ENCODE measurements at regions not wholly inside any gene's neighbourhood (a gene's known extent, or its start where the extent isn't known, plus 50 kb on each side); places are given as distances from the start of the nearest gene placed in this dataset.

GRCh38 chr3:99472385-99472784 is 166.0 kb upstream of the COL8A1 start:
- no peak for DNase-seq (ENCODE audit: insufficient read length, low spot score)
- no peak for FAIRE-seq
- TF ChIP-seq POLR2A (IDR thresholded peaks at IDR 0.05; ENCODE audit: low read depth, low read length) = no peak

DNA sequence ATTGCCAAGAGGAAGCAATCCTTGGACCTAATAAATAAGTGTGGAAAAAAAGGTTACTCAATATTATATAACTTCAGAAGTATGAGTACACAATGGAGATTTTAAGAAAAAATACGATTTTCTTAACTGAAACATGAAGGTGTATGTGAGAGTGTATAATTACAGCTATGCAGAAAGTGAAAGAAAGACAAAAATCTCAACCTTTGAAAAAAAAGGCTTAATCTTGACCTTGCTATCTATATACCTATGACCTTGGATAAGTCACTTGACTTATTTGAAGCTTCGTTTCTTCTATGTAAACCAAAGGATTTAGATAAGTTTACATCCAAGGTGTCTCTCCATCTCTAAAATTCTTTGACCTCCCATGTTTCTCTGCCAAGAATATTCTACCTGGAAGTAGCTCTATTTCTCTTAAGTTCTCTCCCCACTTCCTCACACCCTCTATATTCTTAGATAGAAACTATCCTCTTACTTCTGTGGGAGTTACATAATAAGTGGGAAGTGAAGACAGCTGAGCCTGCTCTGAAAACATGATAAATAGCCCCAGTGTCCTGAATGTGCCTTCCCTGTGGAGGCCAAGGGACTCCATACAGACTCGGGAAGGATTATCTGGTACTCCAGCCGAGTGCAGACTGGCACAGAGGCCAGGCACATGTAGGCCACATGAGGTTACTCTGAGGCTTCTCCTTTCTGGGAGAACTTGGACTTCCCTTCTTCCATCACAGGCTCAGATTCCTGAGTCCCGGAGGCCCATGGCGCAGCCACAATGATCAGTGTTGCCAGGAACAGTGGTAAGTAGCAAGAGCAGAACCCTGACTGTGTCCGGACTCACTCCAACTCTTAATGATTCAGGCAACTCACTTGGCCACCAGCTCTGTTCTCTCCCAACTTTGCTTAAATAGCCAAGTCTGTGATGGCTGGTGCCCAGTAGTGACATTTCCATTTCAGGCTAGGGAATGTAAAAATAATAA is 166.8 kb upstream of the COL8A1 start:
- DNase-seq (ENCODE audit: insufficient read length, low spot score) = no peak
- TF ChIP-seq POLR2A (IDR thresholded peaks at IDR 0.05; ENCODE audit: low read depth, low read length) = no peak
- no peak for FAIRE-seq

DNA sequence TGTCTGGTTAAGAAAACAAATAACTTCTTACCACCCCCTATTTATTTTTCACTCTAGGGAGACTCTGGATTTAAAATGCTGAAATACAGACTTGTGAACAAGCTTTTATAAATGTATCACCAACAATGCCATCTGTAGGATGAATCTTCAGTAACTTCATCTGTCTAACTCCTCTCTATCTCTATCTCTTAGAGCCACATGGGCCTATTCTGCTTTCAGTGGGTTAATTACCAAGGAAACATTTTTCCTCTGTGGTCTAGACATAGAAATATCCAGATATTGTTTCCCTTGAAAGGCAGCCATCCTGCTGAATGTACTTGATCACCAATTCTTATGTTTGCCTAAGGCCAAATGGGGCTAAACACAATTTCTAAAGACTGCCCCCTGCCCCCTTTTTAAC is 167.6 kb upstream of the COL8A1 start:
- FAIRE-seq (no peak), DNase-seq (ENCODE audit: insufficient read length, low spot score) (no peak)
- no peak for TF ChIP-seq POLR2A (IDR thresholded peaks at IDR 0.05; ENCODE audit: low read depth, low read length)

DNA sequence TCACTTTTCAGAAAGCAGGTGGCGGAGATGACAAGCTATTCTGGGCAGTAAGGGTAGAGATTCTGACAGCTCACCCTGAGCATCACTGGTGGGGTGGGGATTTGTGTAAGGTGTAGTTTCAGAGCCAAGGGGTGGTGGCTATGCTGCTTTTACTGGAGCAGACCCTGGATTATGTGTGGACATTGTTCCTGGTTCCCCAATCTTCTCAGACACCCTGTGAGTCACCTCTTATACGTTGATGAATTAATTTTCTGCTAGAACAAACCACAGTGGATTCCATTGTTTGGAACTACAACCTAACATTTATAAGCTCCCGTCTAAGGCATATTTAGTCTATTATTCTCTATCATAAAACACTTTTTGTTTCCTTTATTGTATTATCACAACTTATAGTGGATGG is 169.5 kb upstream of the COL8A1 start:
- FAIRE-seq = no peak
- DNase-seq (ENCODE audit: insufficient read length, low spot score) = no peak
- no peak for TF ChIP-seq POLR2A (IDR thresholded peaks at IDR 0.05; ENCODE audit: low read depth, low read length)

DNA sequence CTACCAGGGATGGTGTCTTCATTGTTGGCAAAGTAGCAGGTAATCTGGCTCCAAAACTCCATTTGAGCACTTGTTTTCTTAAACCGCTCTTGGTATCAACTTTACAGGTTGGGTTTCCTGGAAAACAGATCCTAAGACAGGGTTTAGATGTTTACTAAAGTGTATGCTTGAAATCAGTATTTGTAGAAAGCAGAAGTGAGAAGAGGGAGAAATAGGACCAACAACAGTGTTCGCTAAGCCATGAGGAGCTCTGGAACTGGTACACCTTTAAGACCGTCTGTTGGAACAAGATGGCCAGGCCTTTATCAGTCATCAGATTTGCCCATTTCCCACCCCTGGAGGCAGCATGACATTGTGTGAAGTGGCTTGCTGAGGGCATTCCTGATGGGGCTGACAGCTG is 171.0 kb upstream of the COL8A1 start:
- no peak for TF ChIP-seq POLR2A (IDR thresholded peaks at IDR 0.05; ENCODE audit: low read depth, low read length)
- no peak for DNase-seq (ENCODE audit: insufficient read length, low spot score)
- FAIRE-seq = no peak

GRCh38 chr3:99466331-99466730 is 172.1 kb upstream of the COL8A1 start:
- DNase-seq (ENCODE audit: insufficient read length, low spot score) (no peak), FAIRE-seq (no peak)
- TF ChIP-seq POLR2A (IDR thresholded peaks at IDR 0.05; ENCODE audit: low read depth, low read length) = no peak

DNA sequence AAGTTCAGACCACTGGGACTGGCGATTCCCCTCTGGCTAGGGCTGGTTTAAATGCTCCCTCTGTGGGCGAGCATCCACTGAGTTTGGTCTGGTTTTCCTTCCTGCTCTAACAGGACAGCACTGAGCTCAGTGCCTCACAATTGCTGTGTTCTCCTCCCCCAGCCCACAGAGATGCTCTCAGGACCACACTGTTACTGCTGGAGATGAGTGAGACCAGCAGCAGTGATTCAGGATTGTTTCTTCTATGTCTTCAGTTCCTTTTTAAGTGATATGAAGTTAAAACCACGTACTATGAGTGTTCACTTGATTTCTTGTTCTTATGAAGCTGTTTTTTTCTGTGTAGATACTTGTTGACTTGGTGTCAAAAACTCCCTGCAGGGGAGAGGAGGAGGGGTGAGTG is 180.4 kb upstream of the COL8A1 start:
- no peak for DNase-seq (ENCODE audit: insufficient read length, low spot score)
- no peak for FAIRE-seq
- TF ChIP-seq POLR2A (IDR thresholded peaks at IDR 0.05; ENCODE audit: low read depth, low read length) = no peak

- FAIRE-seq = no peak
- no peak for DNase-seq (ENCODE audit: insufficient read length, low spot score)
- TF ChIP-seq POLR2A (IDR thresholded peaks at IDR 0.05; ENCODE audit: low read depth, low read length) = no peak
Observed at GRCh38 chr3:99442599-99442998, 195.8 kb upstream of the COL8A1 start.

DNA sequence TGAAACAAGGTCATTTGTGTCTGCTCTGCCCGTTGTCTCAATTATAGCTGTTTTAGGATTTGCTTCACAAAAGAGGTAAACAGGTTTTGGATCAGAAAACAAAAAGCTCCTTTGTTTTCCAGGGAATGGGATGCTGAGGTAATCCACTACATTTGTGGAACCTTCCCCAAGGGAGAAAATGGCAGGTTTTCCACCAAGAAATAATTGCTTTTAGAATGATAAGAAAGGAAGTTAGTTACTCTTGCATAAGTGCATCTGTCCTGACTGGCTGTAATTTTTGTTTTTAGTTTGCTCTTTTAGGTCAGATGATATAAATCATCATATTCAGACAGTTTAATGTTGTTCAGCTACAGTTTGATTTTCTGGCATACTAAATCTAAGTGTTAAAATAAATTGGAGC is 198.5 kb upstream of the COL8A1 start:
- FAIRE-seq = no peak
- no peak for TF ChIP-seq POLR2A (IDR thresholded peaks at IDR 0.05; ENCODE audit: low read depth, low read length)
- no peak for DNase-seq (ENCODE audit: insufficient read length, low spot score)

GRCh38 chr3:99434190-99434589 is 204.2 kb upstream of the COL8A1 start:
- no peak for TF ChIP-seq POLR2A (IDR thresholded peaks at IDR 0.05; ENCODE audit: low read depth, low read length)
- DNase-seq (ENCODE audit: insufficient read length, low spot score) = no peak
- no peak for FAIRE-seq

- DNase-seq (ENCODE audit: insufficient read length, low spot score) (no peak), FAIRE-seq (no peak)
- TF ChIP-seq POLR2A (IDR thresholded peaks at IDR 0.05; ENCODE audit: low read depth, low read length) = no peak
Observed at GRCh38 chr3:99430348-99431134, 207.9 kb upstream of the COL8A1 start.

- no peak for FAIRE-seq
Observed at GRCh38 chr3:99429502-99429901, 208.9 kb upstream of the COL8A1 start.

GRCh38 chr3:99425930-99426329 is 212.5 kb upstream of the COL8A1 start:
- FAIRE-seq = peak; percentile 11
- no peak for DNase-seq (ENCODE audit: insufficient read length, low spot score)
- TF ChIP-seq POLR2A (IDR thresholded peaks at IDR 0.05; ENCODE audit: low read depth, low read length) = no peak

More at GRCh38 chr3:99429502-99429901, 208.9 kb upstream of the COL8A1 start:
- TF ChIP-seq POLR2A (IDR thresholded peaks at IDR 0.05; ENCODE audit: low read depth, low read length) = no peak
- DNase-seq (ENCODE audit: insufficient read length, low spot score) = no peak

DNA sequence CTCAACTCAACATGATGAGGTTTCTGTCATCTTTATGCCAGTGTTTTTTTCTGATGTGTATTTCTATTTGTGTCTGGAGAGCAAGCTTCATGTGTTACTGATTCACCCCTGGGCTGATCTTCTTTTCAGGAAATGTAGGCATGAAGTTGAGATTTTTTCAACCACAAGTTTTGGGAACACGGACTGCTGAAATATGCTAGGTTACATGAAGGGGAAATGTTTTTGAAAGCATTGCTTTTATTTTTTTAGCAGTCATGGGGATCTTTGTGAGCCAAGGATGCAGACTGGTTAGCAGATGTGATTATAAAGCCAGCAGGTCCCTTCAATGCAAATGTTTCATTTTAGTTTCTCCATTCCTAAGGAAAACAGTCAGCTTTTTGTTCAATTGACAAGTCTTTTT is 219.3 kb upstream of the COL8A1 start:
- FAIRE-seq (no peak), DNase-seq (ENCODE audit: insufficient read length, low spot score) (no peak)
- no peak for TF ChIP-seq POLR2A (IDR thresholded peaks at IDR 0.05; ENCODE audit: low read depth, low read length)

Data from H54 (cell line).